A549 (cell line): ENCODE measurements at regions not wholly inside any gene's neighbourhood (a gene's known extent, or its start where the extent isn't known, plus 50 kb on each side); places are given as distances from the start of the nearest gene placed in this dataset.

Source experiments
- JUNB ChIP-seq: fragments of >200 bp; sonication (Bioruptor Twin); formaldehyde crosslinking; IDR thresholded peaks from 2 replicates; pipeline ENCODE4 v1.6.1; 2016
- POLR2AphosphoS2 ChIP-seq: conservative IDR thresholded peaks from 2 replicates; pipeline ENCODE4 v1.6.1; 2012; ENCODE audit warnings: low read length, improper control_type of control experiment, inconsistent platforms
- TF ChIP-seq, protein P1 (sequence below): IDR thresholded peaks from 2 replicates; pipeline ENCODE4 v1.6.1; 2012

- TF ChIP-seq, protein P1, sequence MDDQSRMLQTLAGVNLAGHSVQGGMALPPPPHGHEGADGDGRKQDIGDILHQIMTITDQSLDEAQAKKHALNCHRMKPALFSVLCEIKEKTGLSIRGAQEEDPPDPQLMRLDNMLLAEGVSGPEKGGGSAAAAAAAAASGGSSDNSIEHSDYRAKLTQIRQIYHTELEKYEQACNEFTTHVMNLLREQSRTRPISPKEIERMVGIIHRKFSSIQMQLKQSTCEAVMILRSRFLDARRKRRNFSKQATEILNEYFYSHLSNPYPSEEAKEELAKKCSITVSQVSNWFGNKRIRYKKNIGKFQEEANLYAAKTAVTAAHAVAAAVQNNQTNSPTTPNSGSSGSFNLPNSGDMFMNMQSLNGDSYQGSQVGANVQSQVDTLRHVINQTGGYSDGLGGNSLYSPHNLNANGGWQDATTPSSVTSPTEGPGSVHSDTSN, result no peak
- no peak for TF ChIP-seq POLR2AphosphoS2
- TF ChIP-seq JUNB, result no peak
These were observed 895.8 kb downstream of the RPS29 start for GRCh38 chr14:48690349-48690748.
